SHP77 treated with DMSO at 0.1 percent for 48 hours (cell line): ENCODE measurements at regions not wholly inside any gene's neighbourhood (a gene's known extent, or its start where the extent isn't known, plus 50 kb on each side); places are given as distances from the start of the nearest gene placed in this dataset.
"Not testable (repeated sequence)": the region's sequence is repeated elsewhere in the genome, so short reads cannot be mapped to it uniquely, and the experiment has no call there.

Experiments
- DNase-seq: peaks from one replicate; lab custom pipeline; 2025; lab: John Stamatoyannopoulos, UW

GRCh38 chr22:47613606-47614350 is 851.3 kb downstream of the TBC1D22A start:
- DNase-seq: no peak

GRCh38 chr22:47613181-47613580 is 850.7 kb downstream of the TBC1D22A start:
- not testable (repeated sequence) for DNase-seq

GRCh38 chr22:47612311-47612910 is 850.0 kb downstream of the TBC1D22A start:
- DNase-seq: no peak

GRCh38 chr22:47610764-47611163 is 848.3 kb downstream of the TBC1D22A start:
- DNase-seq: no peak

GRCh38 chr22:47610281-47610680 is 847.8 kb downstream of the TBC1D22A start:
- no peak for DNase-seq

DNA sequence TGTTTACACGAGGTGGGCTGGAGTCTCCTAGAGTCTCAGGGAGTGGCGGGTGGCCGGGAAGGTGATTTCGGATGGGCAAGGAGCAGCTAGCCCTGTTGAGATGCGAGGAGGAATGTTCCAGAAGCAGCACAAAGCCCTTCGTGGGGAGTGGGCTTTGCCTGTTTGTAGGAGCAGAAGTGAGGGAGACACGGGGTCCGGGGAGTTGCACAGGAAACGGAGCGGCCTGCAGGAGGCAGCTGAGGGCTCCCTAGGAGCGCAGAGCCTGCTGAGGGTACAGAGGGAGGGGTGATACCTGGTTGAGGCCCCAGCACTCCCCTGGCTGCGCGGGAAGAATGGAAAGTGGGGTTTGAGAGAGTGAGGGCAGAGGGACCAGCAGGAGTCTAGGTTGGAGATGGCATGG is 847.2 kb downstream of the TBC1D22A start:
- DNase-seq: no peak

- no peak for DNase-seq
Measured at GRCh38 chr22:47608421-47608820, 846.0 kb downstream of the TBC1D22A start.

DNA sequence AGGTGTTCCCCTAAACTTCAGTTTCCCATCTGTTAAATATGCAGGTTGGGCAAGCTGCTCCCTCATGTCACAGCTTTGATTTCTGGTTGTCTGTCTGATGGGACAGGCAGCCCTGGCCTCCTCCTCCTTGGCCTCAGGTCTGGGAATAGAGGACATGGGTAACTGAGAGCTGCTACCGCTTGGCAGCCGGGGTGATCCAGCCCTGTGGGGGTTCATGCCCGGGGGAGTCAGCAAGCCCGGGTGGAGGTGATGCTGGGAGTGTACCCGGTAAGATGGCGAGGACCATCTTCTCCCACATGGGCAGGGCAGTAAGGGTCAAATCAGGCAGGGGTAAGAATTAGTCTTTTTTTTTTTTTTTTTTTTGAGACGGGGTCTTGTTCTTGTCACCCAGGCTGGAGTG is 845.0 kb downstream of the TBC1D22A start:
- no peak for DNase-seq

DNA sequence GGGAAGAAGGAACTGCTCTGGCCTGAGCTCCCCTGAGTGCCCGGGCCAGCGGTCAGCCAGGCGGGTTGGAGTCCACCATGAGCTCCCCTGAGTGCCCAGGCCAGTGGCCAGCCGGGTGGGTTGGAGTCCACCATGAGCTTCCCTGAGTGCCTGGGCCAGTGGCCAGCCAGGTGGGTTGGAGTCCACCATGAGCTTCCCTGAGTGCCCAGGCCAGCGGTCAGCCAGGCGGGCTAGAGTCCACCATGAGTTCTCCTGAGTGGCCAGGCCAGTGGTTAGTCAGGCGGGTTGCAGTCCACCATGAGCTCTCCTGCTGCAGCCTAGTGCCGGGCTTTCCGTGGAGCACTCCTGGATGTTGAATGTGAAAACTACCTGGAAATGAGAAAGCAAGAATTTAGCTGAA is 844.0 kb downstream of the TBC1D22A start:
- DNase-seq: no peak

- no peak for DNase-seq
Measured at GRCh38 chr22:47605886-47606285, 843.4 kb downstream of the TBC1D22A start.

DNA sequence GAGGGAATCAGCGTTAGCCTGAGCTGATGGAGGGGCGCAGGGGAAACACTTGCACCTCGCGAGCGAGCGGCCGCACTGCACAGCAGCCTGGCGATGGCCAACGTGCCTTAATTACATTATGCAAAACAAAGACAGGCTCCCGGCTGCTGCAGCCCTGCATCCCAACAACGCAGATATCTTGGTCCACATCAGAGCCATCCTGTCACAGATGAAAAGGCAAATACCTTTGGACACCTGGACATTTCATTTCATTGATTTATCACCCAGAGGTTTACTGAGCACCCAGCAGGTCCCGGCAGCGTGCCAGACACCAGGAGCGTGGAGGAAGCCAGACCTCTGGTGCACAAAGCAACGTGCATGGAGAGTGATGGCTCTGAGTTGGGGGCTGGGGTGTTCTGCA is 843.0 kb downstream of the TBC1D22A start:
- no peak for DNase-seq

GRCh38 chr22:47604563-47604962 is 842.1 kb downstream of the TBC1D22A start:
- no peak for DNase-seq

- no peak for DNase-seq
Measured at GRCh38 chr22:47602732-47603131, 840.3 kb downstream of the TBC1D22A start.

- no peak for DNase-seq
Measured at GRCh38 chr22:47601666-47602065, 839.2 kb downstream of the TBC1D22A start.

- no peak for DNase-seq
Measured at GRCh38 chr22:47600791-47601625, 838.6 kb downstream of the TBC1D22A start.

DNA sequence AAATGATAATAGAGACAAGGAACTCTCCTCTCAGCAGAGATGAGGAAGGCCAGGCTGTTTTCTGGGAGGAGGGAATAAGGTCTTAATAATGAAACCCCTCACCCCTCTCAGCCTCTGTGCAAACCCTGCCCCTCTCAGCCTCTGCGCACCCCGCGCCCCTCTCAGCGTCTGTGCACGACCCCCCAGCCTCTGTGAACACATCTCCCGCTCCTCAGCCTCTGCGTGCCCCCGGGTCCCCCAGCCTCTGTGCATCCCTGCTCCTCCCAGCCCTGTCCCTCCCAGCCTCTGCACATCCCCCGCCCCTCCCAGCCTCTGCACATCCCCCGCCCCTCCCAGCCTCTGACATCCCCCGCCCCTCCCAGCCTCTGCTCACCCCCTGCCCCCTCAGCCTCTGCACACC is 837.8 kb downstream of the TBC1D22A start:
- DNase-seq: no peak

- DNase-seq: no peak
Measured at GRCh38 chr22:47599753-47600152, 837.3 kb downstream of the TBC1D22A start.

DNA sequence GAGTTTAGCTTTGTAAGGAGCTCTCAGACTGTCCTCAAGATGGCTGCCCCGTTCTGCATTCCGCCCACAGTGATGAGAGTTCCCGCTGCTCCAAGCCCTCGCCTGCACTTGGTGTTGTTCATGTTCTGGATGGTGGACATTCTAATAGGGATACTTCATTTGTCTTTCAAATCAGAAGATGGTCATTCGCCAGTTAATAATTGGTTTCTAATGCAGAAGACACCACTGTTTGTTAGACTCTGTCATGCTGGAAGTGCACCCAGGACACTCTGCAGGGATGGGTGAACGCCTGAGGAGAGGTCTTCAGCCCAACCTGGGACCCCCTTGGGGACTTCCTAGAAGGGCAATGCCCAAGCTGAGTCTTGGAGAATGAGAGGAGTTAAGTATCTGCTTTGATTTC is 836.4 kb downstream of the TBC1D22A start:
- DNase-seq: no peak

- no peak for DNase-seq
Measured at GRCh38 chr22:47597041-47597440, 834.6 kb downstream of the TBC1D22A start.

- no peak for DNase-seq
Measured at GRCh38 chr22:47596176-47596690, 833.8 kb downstream of the TBC1D22A start.

- no peak for DNase-seq
Measured at GRCh38 chr22:47594836-47595521, 832.5 kb downstream of the TBC1D22A start.

DNA sequence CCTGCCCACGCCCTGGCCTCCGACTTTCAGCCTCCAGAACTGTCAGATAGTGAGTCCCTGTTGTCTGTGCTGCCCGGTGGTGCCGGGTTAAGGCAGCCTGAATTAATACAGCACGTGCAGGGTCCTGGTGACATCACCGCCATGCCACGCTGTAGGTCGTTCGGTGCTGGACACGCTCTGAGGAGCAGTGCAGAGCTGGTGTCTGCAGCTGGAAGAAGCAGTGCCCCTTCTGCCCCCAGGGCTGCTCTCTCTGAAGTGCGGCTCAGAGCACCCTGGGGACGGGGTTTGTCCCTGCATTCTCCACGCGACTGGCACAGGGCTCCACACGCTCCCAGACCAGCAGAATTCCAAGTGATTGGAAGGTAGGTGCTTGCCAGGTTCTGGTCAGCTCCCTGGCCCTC is 831.5 kb downstream of the TBC1D22A start:
- DNase-seq: no peak
